ENCODE measurements at regions not wholly inside any gene's neighbourhood (a gene's known extent, or its start where the extent isn't known, plus 50 kb on each side); places are given as distances from the start of the nearest gene placed in this dataset.

DNA sequence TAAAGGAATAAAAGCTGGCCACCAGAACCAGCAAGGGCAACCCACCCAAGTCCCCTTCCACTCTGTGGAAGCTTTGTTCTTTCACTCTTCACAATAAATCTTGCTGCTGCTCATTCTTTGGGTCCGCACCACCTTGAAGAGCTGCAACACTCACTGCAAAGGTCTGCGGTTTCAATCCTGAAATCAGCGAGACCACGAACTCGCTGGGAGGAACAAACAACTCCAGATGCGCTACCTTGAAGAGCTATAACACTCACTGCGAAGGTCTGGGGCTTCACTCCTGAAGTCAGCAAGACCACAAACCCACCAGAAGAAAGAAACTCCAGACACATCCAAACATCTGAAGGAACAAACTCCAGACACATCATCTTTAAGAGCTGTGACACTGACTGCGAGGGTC is 365.2 kb upstream of the LUZP2 start:
- no peaks in the 10 kb centered on the region for H3K36me3 ChIP-seq
- H3K27ac ChIP-seq: no peak overlapping the region
- no peak for DNase-seq (ENCODE audit: low read depth in 1 of 2, low spot score in 1 of 2)
- TF ChIP-seq, protein P1, sequence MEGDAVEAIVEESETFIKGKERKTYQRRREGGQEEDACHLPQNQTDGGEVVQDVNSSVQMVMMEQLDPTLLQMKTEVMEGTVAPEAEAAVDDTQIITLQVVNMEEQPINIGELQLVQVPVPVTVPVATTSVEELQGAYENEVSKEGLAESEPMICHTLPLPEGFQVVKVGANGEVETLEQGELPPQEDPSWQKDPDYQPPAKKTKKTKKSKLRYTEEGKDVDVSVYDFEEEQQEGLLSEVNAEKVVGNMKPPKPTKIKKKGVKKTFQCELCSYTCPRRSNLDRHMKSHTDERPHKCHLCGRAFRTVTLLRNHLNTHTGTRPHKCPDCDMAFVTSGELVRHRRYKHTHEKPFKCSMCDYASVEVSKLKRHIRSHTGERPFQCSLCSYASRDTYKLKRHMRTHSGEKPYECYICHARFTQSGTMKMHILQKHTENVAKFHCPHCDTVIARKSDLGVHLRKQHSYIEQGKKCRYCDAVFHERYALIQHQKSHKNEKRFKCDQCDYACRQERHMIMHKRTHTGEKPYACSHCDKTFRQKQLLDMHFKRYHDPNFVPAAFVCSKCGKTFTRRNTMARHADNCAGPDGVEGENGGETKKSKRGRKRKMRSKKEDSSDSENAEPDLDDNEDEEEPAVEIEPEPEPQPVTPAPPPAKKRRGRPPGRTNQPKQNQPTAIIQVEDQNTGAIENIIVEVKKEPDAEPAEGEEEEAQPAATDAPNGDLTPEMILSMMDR (IDR thresholded peaks at IDR 0.05; ENCODE audit: low read depth, low read length): no peak
- no peaks in the 10 kb centered on the region for H3K27me3 ChIP-seq
- H3K9me3 ChIP-seq (ENCODE audit: low read depth): no peaks in the 10 kb centered on the region
- H3K4me1 ChIP-seq (ENCODE audit: low read depth): no peaks in the 10 kb centered on the region
- no peak overlapping the region for H3K4me3 ChIP-seq

DNA sequence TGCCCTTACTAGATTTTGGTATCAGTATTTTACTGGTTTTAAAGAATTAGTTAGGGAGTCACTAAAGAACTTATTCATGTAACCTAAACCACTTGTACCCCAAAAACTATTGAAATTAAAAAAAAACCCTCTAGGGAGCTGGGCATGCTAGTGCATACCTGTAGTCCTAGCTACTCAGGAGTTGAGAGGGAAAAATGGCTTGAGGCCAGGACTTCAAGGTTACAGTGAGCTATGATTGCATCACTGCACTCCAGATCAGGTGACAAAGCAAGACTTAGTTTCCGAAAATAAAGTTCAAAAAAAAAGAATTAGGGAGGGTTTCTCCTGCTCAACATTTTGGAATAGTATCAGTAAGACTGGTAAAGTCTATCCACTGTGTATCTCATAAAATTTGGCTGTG is 364.4 kb upstream of the LUZP2 start:
- H3K4me1 ChIP-seq (ENCODE audit: low read depth): no peaks in the 10 kb centered on the region
- H3K9me3 ChIP-seq (ENCODE audit: low read depth): no peaks in the 10 kb centered on the region
- no peak overlapping the region for H3K4me3 ChIP-seq
- no peaks in the 10 kb centered on the region for H3K36me3 ChIP-seq
- no peaks in the 10 kb centered on the region for H3K27me3 ChIP-seq
- DNase-seq (ENCODE audit: low read depth in 1 of 2, low spot score in 1 of 2): no peak
- TF ChIP-seq, protein P1 (IDR thresholded peaks at IDR 0.05; ENCODE audit: low read depth, low read length): no peak
- H3K27ac ChIP-seq: no peak overlapping the region

DNA sequence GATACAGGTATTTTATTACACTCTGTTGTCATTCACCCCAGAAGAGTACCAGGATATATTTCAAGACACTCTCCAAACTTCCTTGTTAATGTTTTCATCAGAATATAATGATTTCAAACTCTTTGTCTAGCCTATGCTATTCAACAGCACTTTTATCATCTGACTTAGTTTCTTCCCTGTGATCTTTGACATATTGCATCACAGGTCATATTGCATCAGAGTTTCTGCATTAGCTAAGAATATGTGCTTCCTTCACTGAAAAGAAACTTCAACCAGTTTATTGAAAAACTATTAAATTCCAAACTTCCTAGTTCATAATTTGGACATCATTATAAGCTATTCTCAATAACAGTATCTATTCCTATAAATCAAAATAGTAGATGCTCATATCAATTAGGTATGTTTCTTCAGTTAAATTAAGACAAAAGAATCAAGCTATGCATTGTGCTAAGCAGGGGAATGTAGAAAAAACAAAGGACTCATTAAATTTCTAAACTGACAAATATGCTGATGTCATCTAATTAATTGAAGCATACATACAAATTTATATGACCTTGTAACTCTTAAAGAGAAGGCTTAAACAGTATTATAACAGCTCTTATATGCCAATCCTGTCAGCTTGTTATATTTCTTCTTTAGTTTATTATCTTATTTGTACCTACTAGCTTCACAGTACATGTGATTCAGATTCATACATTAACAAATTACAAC is 361.8 kb upstream of the LUZP2 start:
- no peaks in the 10 kb centered on the region for H3K9me3 ChIP-seq (ENCODE audit: low read depth)
- TF ChIP-seq, protein P1 (IDR thresholded peaks at IDR 0.05; ENCODE audit: low read depth, low read length): no peak
- no peak overlapping the region for H3K27ac ChIP-seq
- H3K4me1 ChIP-seq (ENCODE audit: low read depth): no peaks in the 10 kb centered on the region
- no peak overlapping the region for H3K4me3 ChIP-seq
- no peaks in the 10 kb centered on the region for H3K27me3 ChIP-seq
- no peaks in the 10 kb centered on the region for H3K36me3 ChIP-seq
- no peak for DNase-seq (ENCODE audit: low read depth in 1 of 2, low spot score in 1 of 2)

DNA sequence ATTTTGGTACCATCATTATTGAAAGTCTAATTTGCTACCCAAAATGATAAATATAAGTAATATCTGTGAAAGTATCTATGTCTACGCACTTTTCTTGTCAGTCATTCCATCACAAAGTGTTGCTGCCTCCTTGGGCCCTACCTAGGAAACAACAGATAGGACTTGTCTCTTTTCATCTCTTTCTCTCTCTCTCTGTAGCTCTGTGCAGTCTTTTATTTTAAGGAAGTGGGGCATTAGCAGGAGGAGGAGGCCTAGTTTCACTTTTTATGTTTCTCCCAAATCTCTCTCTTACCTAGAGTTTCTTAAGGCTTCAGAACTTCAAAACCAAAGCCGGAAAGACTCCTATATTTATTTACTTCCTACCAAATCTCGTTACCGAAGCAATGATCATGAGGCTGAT is 354.8 kb upstream of the LUZP2 start:
- Histone ChIP-seq H3K4me3 (no peak overlapping the region), H3K36me3 (no peaks in the 10 kb centered on the region), H3K27ac (no peak overlapping the region), H3K27me3 (no peaks in the 10 kb centered on the region), H3K4me1 (ENCODE audit: low read depth) (no peaks in the 10 kb centered on the region), H3K9me3 (ENCODE audit: low read depth) (no peaks in the 10 kb centered on the region)
- TF ChIP-seq, protein P1 (IDR thresholded peaks at IDR 0.05; ENCODE audit: low read depth, low read length): no peak
- DNase-seq (ENCODE audit: low read depth in 1 of 2, low spot score in 1 of 2): no peak

DNA sequence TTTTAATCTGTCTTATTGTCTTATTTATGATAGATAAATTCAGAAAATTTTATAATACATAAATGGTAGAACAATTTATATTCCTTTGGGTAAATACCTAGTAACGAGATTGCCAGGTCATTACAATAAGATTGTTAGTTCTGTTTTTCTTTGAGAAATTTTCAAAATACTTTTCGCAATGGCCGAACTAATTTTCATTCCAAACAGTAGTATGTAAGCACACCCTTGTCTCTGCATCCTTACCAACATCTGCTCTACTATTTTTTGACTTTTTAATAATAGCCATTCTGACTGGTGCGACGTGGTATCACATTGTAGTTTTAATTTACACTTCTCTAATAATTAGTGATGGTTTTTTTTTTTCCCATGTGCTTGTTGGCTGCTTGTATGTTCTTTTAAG is 351.4 kb upstream of the LUZP2 start:
- Histone ChIP-seq H3K4me3 (no peak overlapping the region), H3K9me3 (ENCODE audit: low read depth) (no peaks in the 10 kb centered on the region), H3K27ac (no peak overlapping the region), H3K36me3 (no peaks in the 10 kb centered on the region), H3K27me3 (no peaks in the 10 kb centered on the region), H3K4me1 (ENCODE audit: low read depth) (no peaks in the 10 kb centered on the region)
- TF ChIP-seq, protein P1 (IDR thresholded peaks at IDR 0.05; ENCODE audit: low read depth, low read length): no peak
- no peak for DNase-seq (ENCODE audit: low read depth in 1 of 2, low spot score in 1 of 2)

Measured in cardiac muscle cell (in vitro differentiated cells and primary cell).